ENCODE measurements at regions not wholly inside any gene's neighbourhood (a gene's known extent, or its start where the extent isn't known, plus 50 kb on each side); places are given as distances from the start of the nearest gene placed in this dataset.

GRCh38 chr4:177246641-177247584 lies 62.8 kb upstream of the NEIL3 start:
- no peak for TF ChIP-seq EZH2 (IDR thresholded peaks at IDR 0.05; ENCODE audit: borderline replicate concordance, low read length)
- TF ChIP-seq CTCF (conservative IDR thresholded peaks at IDR 0.05 in 1 of 2, IDR thresholded peaks at IDR 0.05 in 1 of 2; ENCODE audit: extremely low read depth in 1 of 2, insufficient read depth in 1 of 2, low read depth in 1 of 2, low read length in 2 of 2): no peak

All from mammary epithelial cell (primary cell).